ENCODE measurements at regions not wholly inside any gene's neighbourhood (a gene's known extent, or its start where the extent isn't known, plus 50 kb on each side); places are given as distances from the start of the nearest gene placed in this dataset.

DNA sequence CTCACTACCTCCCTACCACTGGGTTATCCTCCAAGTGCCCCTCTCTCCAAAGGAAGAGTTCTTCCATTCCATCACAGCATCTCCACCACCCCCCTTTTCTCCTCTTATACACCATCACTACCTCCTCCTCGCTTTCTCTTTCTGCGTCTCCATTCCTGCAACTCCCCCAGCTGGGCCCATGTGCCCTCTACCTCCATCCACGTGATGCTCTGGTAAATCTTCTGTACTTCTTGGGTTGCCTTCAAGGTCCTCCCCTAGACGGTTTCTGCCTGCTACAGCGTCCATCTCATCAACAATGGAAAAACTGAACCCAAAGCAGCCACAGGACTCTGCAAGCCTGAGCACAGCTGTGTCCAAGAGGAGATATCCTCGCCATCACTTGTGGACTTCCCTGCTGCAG is 129.5 kb upstream of the SLCO3A1 start:
- TF ChIP-seq, protein P1, sequence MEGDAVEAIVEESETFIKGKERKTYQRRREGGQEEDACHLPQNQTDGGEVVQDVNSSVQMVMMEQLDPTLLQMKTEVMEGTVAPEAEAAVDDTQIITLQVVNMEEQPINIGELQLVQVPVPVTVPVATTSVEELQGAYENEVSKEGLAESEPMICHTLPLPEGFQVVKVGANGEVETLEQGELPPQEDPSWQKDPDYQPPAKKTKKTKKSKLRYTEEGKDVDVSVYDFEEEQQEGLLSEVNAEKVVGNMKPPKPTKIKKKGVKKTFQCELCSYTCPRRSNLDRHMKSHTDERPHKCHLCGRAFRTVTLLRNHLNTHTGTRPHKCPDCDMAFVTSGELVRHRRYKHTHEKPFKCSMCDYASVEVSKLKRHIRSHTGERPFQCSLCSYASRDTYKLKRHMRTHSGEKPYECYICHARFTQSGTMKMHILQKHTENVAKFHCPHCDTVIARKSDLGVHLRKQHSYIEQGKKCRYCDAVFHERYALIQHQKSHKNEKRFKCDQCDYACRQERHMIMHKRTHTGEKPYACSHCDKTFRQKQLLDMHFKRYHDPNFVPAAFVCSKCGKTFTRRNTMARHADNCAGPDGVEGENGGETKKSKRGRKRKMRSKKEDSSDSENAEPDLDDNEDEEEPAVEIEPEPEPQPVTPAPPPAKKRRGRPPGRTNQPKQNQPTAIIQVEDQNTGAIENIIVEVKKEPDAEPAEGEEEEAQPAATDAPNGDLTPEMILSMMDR (IDR thresholded peaks at IDR 0.05; ENCODE audit: unreplicated experiment) = no peak
- DNase-seq (ENCODE audit: low spot score) = no peak
- H3K4me3 Mint-ChIP-seq (ENCODE audit: unreplicated experiment) = no peak overlapping the region
- H3K27me3 Mint-ChIP-seq (ENCODE audit: unreplicated experiment) = no peaks in the 10 kb centered on the region
- H3K9me3 Mint-ChIP-seq (ENCODE audit: unreplicated experiment) = no peaks in the 10 kb centered on the region
- no peak overlapping the region for H3K27ac Mint-ChIP-seq (ENCODE audit: unreplicated experiment)
- H3K4me1 Mint-ChIP-seq (ENCODE audit: unreplicated experiment) = no peaks in the 10 kb centered on the region
- no peaks in the 10 kb centered on the region for H3K36me3 Mint-ChIP-seq (ENCODE audit: low read depth, unreplicated experiment)

GRCh38 chr15:91733661-91734060 is 119.8 kb upstream of the SLCO3A1 start:
- DNase-seq (ENCODE audit: low spot score) = no peak
- Mint-ChIP-seq H3K4me3 (ENCODE audit: unreplicated experiment) (no peak overlapping the region), H3K36me3 (ENCODE audit: low read depth, unreplicated experiment) (no peaks in the 10 kb centered on the region), H3K9me3 (ENCODE audit: unreplicated experiment) (no peaks in the 10 kb centered on the region), H3K27me3 (ENCODE audit: unreplicated experiment) (peaks cover 1% of the 10 kb centered on the region), H3K4me1 (ENCODE audit: unreplicated experiment) (no peaks in the 10 kb centered on the region), H3K27ac (ENCODE audit: unreplicated experiment) (no peak overlapping the region)
- TF ChIP-seq, protein P1 (IDR thresholded peaks at IDR 0.05; ENCODE audit: unreplicated experiment) = no peak

GRCh38 chr15:91737151-91737818 is 116.2 kb upstream of the SLCO3A1 start:
- Mint-ChIP-seq H3K4me1 (ENCODE audit: unreplicated experiment) (no peaks in the 10 kb centered on the region), H3K27ac (ENCODE audit: unreplicated experiment) (no peak overlapping the region), H3K36me3 (ENCODE audit: low read depth, unreplicated experiment) (no peaks in the 10 kb centered on the region), H3K9me3 (ENCODE audit: unreplicated experiment) (no peaks in the 10 kb centered on the region), H3K27me3 (ENCODE audit: unreplicated experiment) (peaks cover 1% of the 10 kb centered on the region), H3K4me3 (ENCODE audit: unreplicated experiment) (no peak overlapping the region)
- TF ChIP-seq, protein P1 (IDR thresholded peaks at IDR 0.05; ENCODE audit: unreplicated experiment) = no peak
- DNase-seq (ENCODE audit: low spot score) = no peak

- no peaks in the 10 kb centered on the region for H3K36me3 Mint-ChIP-seq (ENCODE audit: low read depth, unreplicated experiment)
- no peak overlapping the region for H3K27ac Mint-ChIP-seq (ENCODE audit: unreplicated experiment)
- H3K4me1 Mint-ChIP-seq (ENCODE audit: unreplicated experiment) = no peaks in the 10 kb centered on the region
- H3K27me3 Mint-ChIP-seq (ENCODE audit: unreplicated experiment) = peaks cover 1% of the 10 kb centered on the region
- H3K4me3 Mint-ChIP-seq (ENCODE audit: unreplicated experiment) = no peak overlapping the region
- no peaks in the 10 kb centered on the region for H3K9me3 Mint-ChIP-seq (ENCODE audit: unreplicated experiment)
- TF ChIP-seq, protein P1 (IDR thresholded peaks at IDR 0.05; ENCODE audit: unreplicated experiment) = no peak
- DNase-seq (ENCODE audit: low spot score) = no peak
Observed at GRCh38 chr15:91741986-91742385, 111.5 kb upstream of the SLCO3A1 start.

DNA sequence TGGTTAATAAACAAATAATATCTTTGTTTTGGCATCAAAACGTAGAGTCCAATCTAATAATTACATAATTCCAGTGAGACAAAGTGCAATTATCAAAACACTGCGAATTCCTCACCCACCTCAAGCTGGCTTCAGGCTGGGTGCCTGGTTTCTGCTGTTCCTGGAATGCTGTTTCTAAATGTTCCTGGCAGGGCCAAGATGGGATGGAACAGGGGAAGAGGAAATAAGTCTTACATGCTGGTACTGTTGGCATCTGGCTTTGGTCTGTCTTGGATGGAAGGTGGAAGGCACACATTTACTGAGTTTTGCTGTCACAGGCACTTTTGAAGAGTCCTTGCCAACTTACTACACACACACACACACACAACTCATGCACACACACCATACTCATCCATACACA is 101.9 kb upstream of the SLCO3A1 start:
- H3K4me1 Mint-ChIP-seq (ENCODE audit: unreplicated experiment) = peaks cover 3% of the 10 kb centered on the region
- no peak for DNase-seq (ENCODE audit: low spot score)
- no peaks in the 10 kb centered on the region for H3K27me3 Mint-ChIP-seq (ENCODE audit: unreplicated experiment)
- H3K36me3 Mint-ChIP-seq (ENCODE audit: low read depth, unreplicated experiment) = peaks cover 6% of the 10 kb centered on the region
- H3K4me3 Mint-ChIP-seq (ENCODE audit: unreplicated experiment) = no peak overlapping the region
- H3K9me3 Mint-ChIP-seq (ENCODE audit: unreplicated experiment) = no peaks in the 10 kb centered on the region
- TF ChIP-seq, protein P1 (IDR thresholded peaks at IDR 0.05; ENCODE audit: unreplicated experiment) = no peak
- H3K27ac Mint-ChIP-seq (ENCODE audit: unreplicated experiment) = no peak overlapping the region
